OCI-LY1 (cell line): ENCODE measurements at regions not wholly inside any gene's neighbourhood (a gene's known extent, or its start where the extent isn't known, plus 50 kb on each side); places are given as distances from the start of the nearest gene placed in this dataset.
"Not testable (repeated sequence)": the region's sequence is repeated elsewhere in the genome, so short reads cannot be mapped to it uniquely, and the experiment has no call there.

Experiments
- H2AFZ ChIP-seq: fragments of 200-600 bp; sonication (generic), shearing (Covaris generic); 2 replicates; pipeline ENCODE4 v1.6.0; 2014; ENCODE audit warnings: antibody characterized with exemption, mild to moderate bottlenecking, low read length
- H3F3A ChIP-seq: fragments of 200-600 bp; sonication (generic), shearing (Covaris generic); 2 replicates; pipeline ENCODE4 v1.6.0; 2014; ENCODE audit warnings: mild to moderate bottlenecking, antibody characterized with exemption, low read length, moderate library complexity; ENCODE audit not compliant: insufficient read depth
- H3K27ac ChIP-seq: fragments of 200-600 bp; sonication (generic); 2 replicates; pipeline ENCODE4 v1.5.1; 2014; ENCODE audit warnings: low read length, mixed run types, mild to moderate bottlenecking, low read depth; ENCODE audit not compliant: poor library complexity, severe bottlenecking
- H3K27me3 ChIP-seq: fragments of 200-600 bp; sonication (generic); 2 replicates; pipeline ENCODE4 v1.6.0; 2014; ENCODE audit warnings: antibody characterized with exemption, mild to moderate bottlenecking, low read length, moderate library complexity; ENCODE audit not compliant: insufficient read depth
- H3K36me3 ChIP-seq: fragments of 200-600 bp; sonication (generic); 2 replicates; pipeline ENCODE4 v1.6.1; 2014; ENCODE audit warnings: mild to moderate bottlenecking, antibody characterized with exemption, low read length, moderate library complexity, mixed read lengths; ENCODE audit not compliant: insufficient read depth
- H3K4me1 ChIP-seq: fragments of 200-600 bp; sonication (generic); 2 replicates; pipeline ENCODE4 v1.5.1; 2014; ENCODE audit warnings: mild to moderate bottlenecking, low read length, moderate library complexity; ENCODE audit not compliant: insufficient read depth, severe bottlenecking
- H3K4me2 ChIP-seq: fragments of 200-600 bp; sonication (generic), shearing (Covaris generic); 2 replicates; pipeline ENCODE4 v1.6.1; 2014; ENCODE audit warnings: low read length
- H3K4me3 ChIP-seq: fragments of 200-600 bp; sonication (generic); 2 replicates; pipeline ENCODE4 v1.5.1; 2014; ENCODE audit warnings: low read length, low read depth, mild to moderate bottlenecking, mixed read lengths; ENCODE audit not compliant: poor library complexity, severe bottlenecking
- H3K79me2 ChIP-seq: fragments of 200-600 bp; shearing (Covaris generic); 2 replicates; pipeline ENCODE4 v1.6.1; 2016; ENCODE audit warnings: mixed run types, low read length, mixed read lengths; ENCODE audit not compliant: insufficient read depth
- H3K9ac ChIP-seq: fragments of 200-600 bp; sonication (generic), shearing (Covaris generic); 2 replicates; pipeline ENCODE4 v1.6.1; 2014; ENCODE audit warnings: mild to moderate bottlenecking, low read length, mixed read lengths
- H3K9me2 ChIP-seq: fragments of 200-600 bp; sonication (generic), shearing (Covaris generic); 2 replicates; pipeline ENCODE4 v1.6.1; 2014; ENCODE audit warnings: low read depth, mild to moderate bottlenecking, low read length, mixed read lengths
- H3K9me3 ChIP-seq: fragments of 200-600 bp; shearing (Covaris generic); 2 replicates; pipeline ENCODE4 v1.6.1; 2014; ENCODE audit warnings: low read length, mixed read lengths
- H4K20me1 ChIP-seq: fragments of 200-600 bp; sonication (generic), shearing (Covaris generic); 2 replicates; pipeline ENCODE4 v1.6.0; 2016; ENCODE audit warnings: mild to moderate bottlenecking, low read length; ENCODE audit not compliant: insufficient read depth
- CTCF ChIP-seq: fragments of 200-600 bp; sonication (generic), shearing (Covaris generic); IDR thresholded peaks from 2 replicates; pipeline ENCODE4 v1.5.1; 2017; ENCODE audit warnings: mild to moderate bottlenecking, antibody characterized with exemption, low read length, moderate library complexity, mixed read lengths
- EZH2 ChIP-seq: fragments of 200-600 bp; sonication (generic), shearing (Covaris generic); IDR thresholded peaks from 2 replicates; pipeline ENCODE4 v1.8.0; 2017; ENCODE audit warnings: borderline replicate concordance, mixed run types, mild to moderate bottlenecking, antibody characterized with exemption, low read length, moderate library complexity, mixed read lengths

GRCh38 chr18:35852786-35853185 lies 119.7 kb upstream of the RMP24 start:
- no peaks in the 10 kb centered on the region for H3K36me3 ChIP-seq
- no peaks in the 10 kb centered on the region for H3K9me2 ChIP-seq
- H3F3A ChIP-seq, result no peaks in the 10 kb centered on the region
- no peak overlapping the region for H3K4me3 ChIP-seq
- H3K79me2 ChIP-seq, result no peaks in the 10 kb centered on the region
- H3K27me3 ChIP-seq, result no peaks in the 10 kb centered on the region
- no peaks in the 10 kb centered on the region for H4K20me1 ChIP-seq
- H3K27ac ChIP-seq, result no peak overlapping the region
- H3K9ac ChIP-seq, result no peak overlapping the region
- TF ChIP-seq EZH2, result no peak
- TF ChIP-seq CTCF, result no peak
- H3K4me2 ChIP-seq, result no peak overlapping the region
- no peaks in the 10 kb centered on the region for H3K9me3 ChIP-seq
- H2AFZ ChIP-seq, result no peak overlapping the region
- no peaks in the 10 kb centered on the region for H3K4me1 ChIP-seq

GRCh38 chr18:35854095-35854494 lies 118.4 kb upstream of the RMP24 start:
- Histone ChIP-seq H2AFZ (no peak overlapping the region), H3K4me1 (no peaks in the 10 kb centered on the region), H3F3A (no peaks in the 10 kb centered on the region), H3K9ac (no peak overlapping the region), H3K9me3 (no peaks in the 10 kb centered on the region), H3K4me2 (no peak overlapping the region), H3K9me2 (no peaks in the 10 kb centered on the region), H3K27ac (no peak overlapping the region), H3K27me3 (no peaks in the 10 kb centered on the region), H3K4me3 (no peak overlapping the region), H4K20me1 (no peaks in the 10 kb centered on the region), H3K36me3 (no peaks in the 10 kb centered on the region), H3K79me2 (no peaks in the 10 kb centered on the region)
- TF ChIP-seq CTCF, result no peak

- TF ChIP-seq EZH2, result no peak
- peak; percentile 16; the same call in 1 of the 2 replicates for TF ChIP-seq CTCF
- H3K36me3 ChIP-seq, result no peaks in the 10 kb centered on the region
- no peak overlapping the region for H3K9ac ChIP-seq
- H3K27me3 ChIP-seq, result no peaks in the 10 kb centered on the region
- no peak overlapping the region for H2AFZ ChIP-seq
- H3K27ac ChIP-seq, result no peak overlapping the region
- no peaks in the 10 kb centered on the region for H3K9me3 ChIP-seq
- no peak overlapping the region for H3K4me2 ChIP-seq
- no peaks in the 10 kb centered on the region for H3K4me1 ChIP-seq
- H4K20me1 ChIP-seq, result no peaks in the 10 kb centered on the region
- no peaks in the 10 kb centered on the region for H3F3A ChIP-seq
- H3K9me2 ChIP-seq, result no peaks in the 10 kb centered on the region
- no peak overlapping the region for H3K4me3 ChIP-seq
- no peaks in the 10 kb centered on the region for H3K79me2 ChIP-seq
Observed at GRCh38 chr18:35856178-35856577, 116.3 kb upstream of the RMP24 start.

- H3K9ac ChIP-seq, H3K36me3 ChIP-seq: not testable (repeated sequence)
Observed at GRCh38 chr18:35856721-35857120, 115.8 kb upstream of the RMP24 start.

GRCh38 chr18:35857581-35857980 lies 114.9 kb upstream of the RMP24 start:
- H3K9ac ChIP-seq, H3K9me3 ChIP-seq, H3K36me3 ChIP-seq, H4K20me1 ChIP-seq, H3K4me3 ChIP-seq, H3K9me2 ChIP-seq, H3K4me1 ChIP-seq, H2AFZ ChIP-seq, H3K79me2 ChIP-seq, H3F3A ChIP-seq, H3K27ac ChIP-seq, H3K27me3 ChIP-seq, H3K4me2 ChIP-seq: not testable (repeated sequence)

More at GRCh38 chr18:35856721-35857120, 115.8 kb upstream of the RMP24 start:
- not testable (repeated sequence) for H4K20me1 ChIP-seq, H3F3A ChIP-seq, H3K9me2 ChIP-seq, H3K27me3 ChIP-seq, H3K4me3 ChIP-seq, H3K9me3 ChIP-seq, H3K27ac ChIP-seq, H3K4me1 ChIP-seq, H3K4me2 ChIP-seq, H2AFZ ChIP-seq, H3K79me2 ChIP-seq
